ENCODE measurements at regions not wholly inside any gene's neighbourhood (a gene's known extent, or its start where the extent isn't known, plus 50 kb on each side); places are given as distances from the start of the nearest gene placed in this dataset.
A peak's percentile ranks its signal among the peaks of the same experiment; 100 is the strongest.

- 74 to 100% methylated on average over 1 to 2 of the region's 2 CpGs for WGBS, 2 donors (ENCODE audit: low coverage in 1 of 2)
- TF ChIP-seq CTCF (IDR thresholded peaks at IDR 0.05): no peak
- TF ChIP-seq EP300 (IDR thresholded peaks at IDR 0.05): no peak
- no peak for TF ChIP-seq POLR2AphosphoS5 (IDR thresholded peaks at IDR 0.05)
Observed at GRCh38 chr5:57770039-57770438, 287.4 kb upstream of the ACTBL2 start.

DNA sequence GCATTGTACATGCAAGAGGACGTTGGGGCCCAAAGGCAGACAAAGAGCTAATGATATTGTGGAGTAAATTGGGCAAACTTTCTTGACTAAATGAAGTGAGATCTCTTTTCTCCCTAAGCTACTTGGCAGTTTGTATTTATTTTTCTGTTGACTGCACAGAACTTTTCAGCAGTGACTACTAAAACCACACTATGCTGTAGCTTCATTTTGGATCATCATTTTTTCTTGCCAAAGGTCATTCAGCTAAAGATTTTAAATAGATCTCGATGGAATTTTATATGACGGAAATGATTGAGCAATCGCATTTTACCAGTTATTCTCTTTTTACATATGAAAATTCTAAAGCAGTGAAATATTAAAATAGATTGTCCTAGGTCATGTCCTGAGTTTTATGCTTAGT lies 286.1 kb upstream of the ACTBL2 start:
- H3K36me3 ChIP-seq: no peaks in the 10 kb centered on the region
- H3K4me3 ChIP-seq: no peak overlapping the region
- ATAC-seq: no peak
- TF ChIP-seq POLR2A (IDR thresholded peaks at IDR 0.05): no peak
- no peak for TF ChIP-seq POLR2AphosphoS5 (IDR thresholded peaks at IDR 0.05)
- no peak for TF ChIP-seq EP300 (IDR thresholded peaks at IDR 0.05)
- TF ChIP-seq CTCF (IDR thresholded peaks at IDR 0.05): no peak
- no peak overlapping the region for H3K27ac ChIP-seq
- H3K4me1 ChIP-seq: no peaks in the 10 kb centered on the region
- WGBS, 2 donors (ENCODE audit: low coverage in 1 of 2): 74 to 76% methylated on average over 4 of the region's 4 CpGs
- no peaks in the 10 kb centered on the region for H3K9me3 ChIP-seq
- no peaks in the 10 kb centered on the region for H3K27me3 ChIP-seq

More at GRCh38 chr5:57770039-57770438, 287.4 kb upstream of the ACTBL2 start:
- no peaks in the 10 kb centered on the region for H3K9me3 ChIP-seq
- H3K27me3 ChIP-seq: no peaks in the 10 kb centered on the region
- no peak for ATAC-seq
- no peaks in the 10 kb centered on the region for H3K4me1 ChIP-seq
- H3K4me3 ChIP-seq: no peak overlapping the region
- H3K27ac ChIP-seq: no peak overlapping the region
- no peaks in the 10 kb centered on the region for H3K36me3 ChIP-seq

DNA sequence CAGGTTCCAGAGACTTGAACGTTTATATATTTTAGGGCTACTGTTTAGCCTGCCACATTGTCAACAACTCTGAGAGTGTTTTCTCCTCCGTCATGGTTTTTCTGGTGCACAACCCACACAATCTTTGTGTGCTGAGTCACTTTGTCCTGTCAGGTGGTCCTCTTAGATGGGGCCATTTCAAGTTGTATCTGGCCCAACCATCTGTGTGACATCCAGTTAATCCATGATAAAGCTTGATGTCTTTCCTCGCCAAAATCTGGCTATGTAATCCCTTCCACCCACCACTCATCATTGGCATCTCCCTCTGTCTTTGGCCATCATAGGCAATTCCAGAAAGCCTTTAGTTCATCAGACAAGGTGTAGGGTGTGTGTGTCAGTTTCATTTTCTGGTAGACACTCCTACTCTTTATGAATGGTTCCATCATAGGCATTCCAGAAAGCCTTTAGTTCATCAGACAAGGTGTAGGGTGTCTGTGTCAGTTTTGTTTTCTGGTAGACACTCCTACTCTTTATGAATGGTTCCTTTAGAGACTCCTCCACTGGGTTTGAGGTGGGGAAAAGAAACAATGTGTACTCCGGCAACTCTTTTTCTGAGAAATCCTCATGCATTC lies 282.0 kb upstream of the ACTBL2 start:
- H3K4me1 ChIP-seq: no peaks in the 10 kb centered on the region
- TF ChIP-seq POLR2AphosphoS5 (IDR thresholded peaks at IDR 0.05): no peak
- H3K4me3 ChIP-seq: no peak overlapping the region
- no peaks in the 10 kb centered on the region for H3K9me3 ChIP-seq
- H3K36me3 ChIP-seq: no peaks in the 10 kb centered on the region
- no peak overlapping the region for H3K27ac ChIP-seq
- ATAC-seq: no peak
- no peaks in the 10 kb centered on the region for H3K27me3 ChIP-seq
- 66 to 93% methylated on average over 2 to 4 of the region's 4 CpGs for WGBS, 2 donors (ENCODE audit: low coverage in 1 of 2)

DNA sequence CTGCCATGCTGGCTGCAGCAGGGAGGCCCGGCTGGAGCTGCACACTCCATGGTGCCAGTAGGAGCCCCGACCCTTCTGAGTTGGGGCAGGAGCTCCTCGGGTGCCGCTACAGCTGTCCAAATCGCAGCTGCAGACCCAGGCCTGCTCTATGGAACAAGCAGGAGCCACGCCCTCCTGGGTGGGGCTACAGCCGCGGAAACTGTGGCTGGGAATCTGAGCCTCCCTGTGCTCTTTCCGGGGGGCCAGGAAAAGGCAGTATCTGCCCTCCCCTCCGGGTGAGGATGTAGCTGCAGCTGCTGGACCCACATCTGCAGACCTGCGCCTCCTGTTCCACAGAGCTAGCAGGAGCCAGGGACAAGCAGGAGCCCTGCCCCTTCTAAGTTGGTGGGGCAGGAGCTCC lies 278.9 kb upstream of the ACTBL2 start:
- H3K36me3 ChIP-seq: no peaks in the 10 kb centered on the region
- H3K27ac ChIP-seq: no peak overlapping the region
- H3K4me1 ChIP-seq: no peaks in the 10 kb centered on the region
- TF ChIP-seq CTCF (IDR thresholded peaks at IDR 0.05) (no peak), EP300 (IDR thresholded peaks at IDR 0.05) (no peak), POLR2A (IDR thresholded peaks at IDR 0.05) (no peak), POLR2AphosphoS5 (IDR thresholded peaks at IDR 0.05) (no peak)
- WGBS, 2 donors (ENCODE audit: low coverage in 1 of 2): 93 to 100% methylated on average over 2 to 4 of the region's 11 CpGs
- ATAC-seq: peak; percentile 36
- no peak overlapping the region for H3K4me3 ChIP-seq
- H3K27me3 ChIP-seq: no peaks in the 10 kb centered on the region
- H3K9me3 ChIP-seq: no peaks in the 10 kb centered on the region

- no peak for ATAC-seq
- H3K9me3 ChIP-seq: no peaks in the 10 kb centered on the region
Observed at GRCh38 chr5:57754616-57755015, 272.0 kb upstream of the ACTBL2 start.

More at GRCh38 chr5:57754616-57755015, 272.0 kb upstream of the ACTBL2 start:
- no peak for TF ChIP-seq POLR2A (IDR thresholded peaks at IDR 0.05)
- no peak for TF ChIP-seq CTCF (IDR thresholded peaks at IDR 0.05)
- no peak for TF ChIP-seq EP300 (IDR thresholded peaks at IDR 0.05)
- no peak for TF ChIP-seq POLR2AphosphoS5 (IDR thresholded peaks at IDR 0.05)
- Histone ChIP-seq H3K27me3 (no peaks in the 10 kb centered on the region), H3K36me3 (no peaks in the 10 kb centered on the region), H3K4me3 (no peak overlapping the region), H3K4me1 (no peaks in the 10 kb centered on the region), H3K27ac (no peak overlapping the region)
